HG02870 (cell line): ENCODE measurements at regions not wholly inside any gene's neighbourhood (a gene's known extent, or its start where the extent isn't known, plus 50 kb on each side); places are given as distances from the start of the nearest gene placed in this dataset.
"Not testable (repeated sequence)": the region's sequence is repeated elsewhere in the genome, so short reads cannot be mapped to it uniquely, and the experiment has no call there.

ENCODE experiments used
- ATAC-seq: cut with Tn5 transposase; IDR thresholded peaks from one replicate; pipeline ENCODE4 v1.9.1; 2021; ENCODE audit warnings: mild to moderate bottlenecking, moderate library complexity; ENCODE audit not compliant: unreplicated experiment

- ATAC-seq = no peak
Measured at GRCh38 chr6:92114797-92115196, 1304.6 kb downstream of the EPHA7 start.

DNA sequence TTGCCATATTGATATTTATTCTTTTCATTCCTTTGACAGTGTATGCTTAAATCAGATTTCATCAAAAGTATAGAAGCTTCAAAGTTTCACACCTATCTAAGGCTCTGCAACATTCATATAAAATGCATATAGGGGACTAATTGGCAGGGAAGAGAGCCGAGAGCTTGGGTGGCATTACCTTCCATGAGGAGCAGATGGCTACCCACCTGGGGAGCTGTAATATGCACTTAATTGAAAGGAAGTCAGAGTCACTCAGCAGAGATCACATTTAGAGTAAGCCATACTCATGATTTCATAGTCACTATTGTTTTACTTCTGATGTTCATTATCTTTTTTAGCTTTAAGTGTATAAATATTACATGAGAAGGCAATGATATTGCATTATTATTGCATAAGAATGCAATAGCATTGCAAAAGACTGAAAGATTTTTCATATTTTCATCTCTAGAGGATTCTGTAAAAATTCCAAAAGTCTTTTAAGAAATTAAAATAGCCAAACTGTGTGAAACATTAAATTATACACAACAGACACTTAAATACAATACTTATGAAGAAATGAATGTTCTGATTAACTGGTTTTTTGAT lies 1305.2 kb downstream of the EPHA7 start:
- no peak for ATAC-seq

GRCh38 chr6:92111386-92111785 lies 1308.0 kb downstream of the EPHA7 start:
- ATAC-seq = no peak

DNA sequence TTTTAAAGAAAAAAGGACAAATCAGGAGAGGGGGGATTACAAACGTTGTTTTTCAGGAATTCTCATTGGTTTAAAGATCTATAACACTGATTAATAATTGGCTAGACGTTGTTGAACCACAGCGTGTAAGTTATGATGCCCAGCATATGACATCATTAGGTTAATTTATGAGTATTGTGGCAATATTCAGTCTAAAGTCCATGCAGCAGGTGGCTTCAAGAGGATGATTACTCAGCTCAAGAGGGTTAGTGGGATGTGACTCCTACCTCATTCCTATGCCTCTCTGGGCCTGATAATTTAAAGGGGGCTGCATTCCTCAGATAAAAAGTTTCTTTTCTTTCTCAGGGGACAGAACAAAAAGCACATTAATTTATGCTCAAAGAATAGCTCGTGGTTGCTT lies 1309.0 kb downstream of the EPHA7 start:
- ATAC-seq = no peak

- ATAC-seq = no peak
Measured at GRCh38 chr6:92109956-92110355, 1309.4 kb downstream of the EPHA7 start.

DNA sequence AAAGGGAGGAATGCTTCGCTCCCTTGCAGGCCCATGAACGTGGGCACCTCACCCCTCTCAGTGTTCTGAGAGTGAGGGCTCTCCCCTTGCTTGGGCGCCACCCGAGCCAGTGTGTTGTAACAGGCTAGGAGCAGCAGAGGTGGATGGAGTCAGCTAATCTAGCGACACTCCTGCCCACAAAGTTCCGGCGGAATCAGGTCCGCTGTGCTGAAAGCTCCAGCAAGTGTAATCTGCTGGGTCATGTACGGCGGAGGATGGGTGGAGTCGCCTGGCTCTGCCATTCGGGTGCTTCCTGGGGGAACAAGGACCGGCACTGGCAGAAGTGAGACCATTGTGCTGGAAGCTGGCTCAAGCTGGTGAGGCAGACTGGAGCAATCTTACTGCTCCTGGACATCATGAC lies 1310.1 kb downstream of the EPHA7 start:
- ATAC-seq = no peak

GRCh38 chr6:92086750-92087149 lies 1332.6 kb downstream of the EPHA7 start:
- ATAC-seq = no peak

DNA sequence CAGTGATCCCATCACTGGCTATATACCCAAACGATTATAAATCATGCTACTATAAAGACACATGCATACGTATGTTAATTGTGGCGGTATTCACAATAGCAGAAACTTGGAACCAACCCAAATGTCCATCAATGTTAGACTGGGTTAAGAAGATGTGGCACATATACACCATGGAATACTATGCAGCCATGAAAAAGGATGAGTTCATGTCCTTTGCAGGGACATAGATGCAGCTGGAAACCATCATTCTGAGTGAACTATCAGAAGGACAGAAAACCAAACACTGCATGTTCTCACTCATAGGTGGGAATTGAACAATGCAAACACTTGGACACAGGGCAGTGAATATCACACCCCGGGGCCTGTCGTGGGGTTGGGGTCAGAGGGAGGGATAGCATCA lies 1335.4 kb downstream of the EPHA7 start:
- not testable (repeated sequence) for ATAC-seq

DNA sequence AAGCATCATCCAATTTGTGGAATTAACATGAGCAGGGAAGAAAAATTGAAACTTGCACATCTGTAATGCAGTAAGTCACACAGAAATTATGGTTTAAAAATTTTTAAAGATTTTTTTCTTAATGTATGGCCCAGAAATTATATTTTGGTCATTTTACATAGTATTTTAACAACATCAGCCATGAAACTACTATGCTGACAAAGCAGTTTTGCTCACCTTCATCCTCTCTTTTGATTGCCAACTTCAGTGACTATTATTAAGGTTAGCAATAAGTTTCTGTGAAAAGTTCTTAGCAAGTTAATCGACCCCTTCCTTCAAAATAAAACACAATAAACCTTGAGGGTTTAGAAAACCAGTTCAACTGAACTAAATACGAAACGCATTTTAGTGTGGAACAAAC lies 1347.0 kb downstream of the EPHA7 start:
- ATAC-seq = no peak

DNA sequence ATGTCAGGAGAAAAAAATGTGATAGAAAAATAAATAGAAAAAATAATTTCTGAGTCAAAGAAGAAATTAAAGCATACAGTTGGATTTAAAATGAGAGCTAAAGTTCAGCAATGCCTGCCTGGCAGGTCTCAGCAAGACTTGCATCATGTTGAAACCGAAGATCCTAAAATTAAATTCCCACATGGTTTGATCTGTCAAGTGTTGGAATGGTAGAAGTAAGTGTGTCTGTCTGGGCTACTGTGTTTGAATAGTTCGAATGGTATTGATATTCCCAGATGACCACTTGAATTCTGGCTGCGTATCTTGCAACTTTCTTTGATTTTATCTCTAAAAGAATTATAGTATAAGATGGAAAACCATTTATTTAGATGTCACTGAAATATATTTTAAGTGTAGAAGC lies 1349.6 kb downstream of the EPHA7 start:
- ATAC-seq = no peak

- no peak for ATAC-seq
Measured at GRCh38 chr6:92052513-92052912, 1366.8 kb downstream of the EPHA7 start.

DNA sequence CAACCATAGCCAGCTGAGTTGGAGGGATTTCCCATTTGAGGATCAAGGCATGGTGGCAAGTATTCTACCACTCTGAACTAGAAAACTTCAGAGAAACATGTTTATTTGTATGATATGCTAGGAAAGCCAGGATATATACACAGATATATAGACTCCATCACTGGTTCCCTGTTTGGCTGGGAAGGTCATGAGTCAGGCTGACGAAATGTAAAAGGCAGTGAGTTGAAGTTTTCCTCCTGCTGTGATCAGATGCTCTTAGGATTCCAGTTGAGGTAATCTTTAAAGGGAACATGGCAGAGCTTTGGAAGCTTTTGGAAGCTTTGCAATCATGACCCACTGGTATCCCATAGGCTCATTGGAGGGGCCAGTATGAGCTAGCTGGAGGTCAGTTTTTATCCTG lies 1369.1 kb downstream of the EPHA7 start:
- ATAC-seq = no peak

DNA sequence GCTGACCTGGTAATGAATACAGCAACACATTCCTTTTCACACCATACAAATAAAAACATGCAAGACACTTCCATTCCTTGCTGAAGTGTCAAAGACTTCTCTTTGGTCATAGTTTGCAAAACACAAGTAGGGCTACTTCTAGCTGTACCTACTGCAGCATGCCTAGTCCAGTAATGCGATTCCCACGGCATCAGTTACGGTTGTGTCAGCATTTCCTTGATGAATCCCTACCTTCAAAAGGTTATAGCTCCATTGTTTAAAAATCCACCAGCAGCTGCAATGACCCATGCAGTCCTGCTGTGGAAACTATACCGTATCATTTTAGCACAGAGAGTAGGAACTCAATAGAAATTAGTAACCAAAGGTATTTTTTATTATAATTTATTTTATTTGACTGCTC lies 1371.5 kb downstream of the EPHA7 start:
- no peak for ATAC-seq

DNA sequence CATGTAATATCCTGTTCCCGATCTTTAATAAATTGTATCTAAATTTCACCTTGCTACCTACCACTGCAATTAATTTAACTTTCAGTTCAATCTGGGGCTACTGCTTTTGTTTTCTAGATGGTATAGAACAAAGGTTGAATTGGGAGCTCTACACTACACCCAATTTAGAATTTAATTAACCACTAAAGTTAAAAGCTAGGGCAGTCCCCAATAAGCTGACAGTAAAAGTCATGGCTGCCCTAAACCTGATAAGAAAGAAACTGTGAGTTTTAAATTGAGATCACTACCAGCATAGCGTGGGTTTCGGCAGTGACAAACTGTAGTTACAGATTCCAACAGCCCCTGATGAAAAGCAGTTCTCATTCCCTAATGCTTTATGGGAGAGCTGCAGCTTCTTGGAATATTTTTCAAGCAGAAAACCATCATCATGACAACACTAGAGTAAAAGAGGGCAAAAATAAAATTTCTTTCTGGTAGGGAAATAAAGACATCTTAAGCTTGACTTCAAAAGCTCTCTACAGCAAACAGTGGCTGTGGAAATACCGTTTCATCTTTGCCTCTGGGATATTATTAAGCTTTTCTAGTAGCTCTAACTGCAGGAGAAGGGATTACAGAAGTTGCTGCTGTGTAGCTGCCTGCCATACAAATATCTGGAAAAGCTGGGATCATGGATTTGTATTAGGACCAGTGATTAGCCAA lies 1372.1 kb downstream of the EPHA7 start:
- no peak for ATAC-seq

DNA sequence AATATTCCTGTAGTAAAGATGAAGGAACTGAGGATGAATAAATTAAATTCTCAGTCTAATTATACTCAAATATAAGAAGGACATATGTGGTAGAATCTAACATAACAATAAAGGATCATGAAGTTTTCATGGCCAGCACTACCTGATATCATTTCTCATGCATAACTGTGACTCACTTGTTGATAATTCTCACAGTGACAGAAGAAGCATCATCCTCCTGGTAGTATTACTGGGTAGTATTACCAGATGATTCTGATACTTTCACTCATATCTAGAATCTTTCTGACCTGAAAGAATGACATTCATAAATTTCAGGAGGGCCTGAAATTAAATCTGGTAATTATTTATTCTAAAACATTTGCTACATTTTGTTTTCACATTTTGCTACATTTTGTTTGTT lies 1375.0 kb downstream of the EPHA7 start:
- no peak for ATAC-seq

- ATAC-seq = no peak
Measured at GRCh38 chr6:92043777-92044176, 1375.6 kb downstream of the EPHA7 start.

DNA sequence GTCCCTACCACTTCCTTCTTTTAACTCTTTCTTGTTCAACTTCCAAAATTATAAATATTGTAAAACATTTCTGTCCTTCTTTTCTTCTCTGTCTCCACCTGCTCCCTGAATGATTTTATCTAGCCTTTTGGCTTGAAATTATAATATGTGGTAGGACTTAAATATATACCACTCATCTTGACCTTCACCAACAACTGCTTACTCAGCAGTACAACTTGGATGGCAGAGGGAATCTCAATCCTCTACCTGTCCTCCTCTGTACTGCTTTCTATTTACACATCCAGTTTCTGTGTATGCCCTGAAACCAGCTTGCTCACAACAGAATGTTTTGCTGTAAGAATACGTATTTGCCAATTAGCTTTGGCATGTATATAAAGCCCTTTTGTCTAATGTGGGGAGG lies 1392.5 kb downstream of the EPHA7 start:
- ATAC-seq = no peak

GRCh38 chr6:92024881-92025280 lies 1394.5 kb downstream of the EPHA7 start:
- no peak for ATAC-seq

GRCh38 chr6:92024110-92024509 lies 1395.2 kb downstream of the EPHA7 start:
- no peak for ATAC-seq

DNA sequence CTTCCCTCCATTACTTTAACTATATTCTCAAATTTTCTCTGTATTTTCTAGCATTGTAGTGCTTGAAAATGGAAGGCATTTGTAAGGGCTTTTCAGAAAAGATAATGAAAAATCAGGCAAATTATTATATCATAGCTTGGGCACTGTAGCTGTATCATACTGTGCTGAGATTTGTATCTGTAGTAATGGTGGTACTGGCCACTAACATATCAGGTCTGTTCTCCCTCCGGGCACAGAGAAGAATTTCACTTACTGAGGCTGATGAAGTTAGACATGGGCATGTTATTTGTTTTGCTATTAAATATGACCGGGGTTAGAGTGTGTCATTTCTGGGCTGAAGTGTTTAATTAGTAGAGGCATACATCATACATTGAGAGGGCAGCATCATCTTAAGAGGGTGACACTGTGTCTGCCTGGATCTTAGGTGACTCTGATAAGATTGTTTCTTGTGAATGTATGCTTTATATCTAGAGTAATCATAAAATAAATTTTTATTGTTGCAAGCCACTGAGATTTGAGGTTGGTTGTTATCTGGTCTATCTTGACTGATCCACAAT lies 1395.9 kb downstream of the EPHA7 start:
- ATAC-seq = no peak

- ATAC-seq = no peak
Measured at GRCh38 chr6:92011681-92012245, 1407.6 kb downstream of the EPHA7 start.

GRCh38 chr6:92008757-92009502 lies 1410.4 kb downstream of the EPHA7 start:
- ATAC-seq = no peak
